ENCODE measurements at regions not wholly inside any gene's neighbourhood (a gene's known extent, or its start where the extent isn't known, plus 50 kb on each side); places are given as distances from the start of the nearest gene placed in this dataset.

GRCh38 chr3:17979911-17980310 lies 237.5 kb upstream of the TBC1D5 start:
- intact Hi-C loops (cut with DNase I, micrococcal nuclease): no loop called here
- DNase-seq (no peak), ATAC-seq (no peak)

GRCh38 chr3:17979252-17979651 lies 236.8 kb upstream of the TBC1D5 start:
- peak; percentile 41 for ATAC-seq
- DNase-seq: peak in 1 of 2 donors; percentile 8
- intact Hi-C loops (cut with DNase I, micrococcal nuclease): no loop called here

- intact Hi-C loops (cut with DNase I, micrococcal nuclease): no loop called here
- ATAC-seq (peak; percentile 42), DNase-seq (no peak)
These were observed 231.9 kb upstream of the TBC1D5 start for GRCh38 chr3:17974206-17974841.

- no peak for DNase-seq
- intact Hi-C loops (cut with DNase I, micrococcal nuclease): no loop called here
- ATAC-seq: no peak
These were observed 230.8 kb upstream of the TBC1D5 start for GRCh38 chr3:17972959-17973906.

- intact Hi-C loops (cut with DNase I, micrococcal nuclease): no loop called here
- no peak for DNase-seq
These were observed 230.0 kb upstream of the TBC1D5 start for GRCh38 chr3:17972476-17972875.

GRCh38 chr3:17972030-17972429 lies 229.6 kb upstream of the TBC1D5 start:
- intact Hi-C loops (cut with DNase I, micrococcal nuclease): no loop called here
- no peak for ATAC-seq
- no peak for DNase-seq

More at GRCh38 chr3:17972476-17972875, 230.0 kb upstream of the TBC1D5 start:
- ATAC-seq: no peak

GRCh38 chr3:17969985-17970568 lies 227.6 kb upstream of the TBC1D5 start:
- DNase-seq (no peak), ATAC-seq (no peak)
- intact Hi-C loops (cut with DNase I, micrococcal nuclease): no loop called here

GRCh38 chr3:17969244-17969643 lies 226.8 kb upstream of the TBC1D5 start:
- ATAC-seq (no peak), DNase-seq (no peak)
- intact Hi-C loops (cut with DNase I, micrococcal nuclease): no loop called here

- ATAC-seq (no peak), DNase-seq (no peak)
- intact Hi-C loops (cut with DNase I, micrococcal nuclease): no loop called here
These were observed 225.6 kb upstream of the TBC1D5 start for GRCh38 chr3:17967953-17968607.

- ATAC-seq: no peak
- intact Hi-C loops (cut with DNase I, micrococcal nuclease): no loop called here
These were observed 224.7 kb upstream of the TBC1D5 start for GRCh38 chr3:17967111-17967510.

GRCh38 chr3:17965331-17965730 lies 222.9 kb upstream of the TBC1D5 start:
- ATAC-seq: no peak
- DNase-seq: no peak
- intact Hi-C loops (cut with DNase I, micrococcal nuclease): no loop called here

More at GRCh38 chr3:17967111-17967510, 224.7 kb upstream of the TBC1D5 start:
- DNase-seq: no peak

GRCh38 chr3:17964108-17964507 lies 221.7 kb upstream of the TBC1D5 start:
- intact Hi-C loops (cut with DNase I, micrococcal nuclease): no loop called here
- no peak for ATAC-seq
- DNase-seq: no peak

GRCh38 chr3:17955411-17955810 lies 213.0 kb upstream of the TBC1D5 start:
- ATAC-seq: no peak
- intact Hi-C loops (cut with DNase I, micrococcal nuclease): no loop called here
- DNase-seq: no peak

- ATAC-seq: no peak
- DNase-seq: no peak
- intact Hi-C loops (cut with DNase I, micrococcal nuclease): no loop called here
These were observed 212.4 kb upstream of the TBC1D5 start for GRCh38 chr3:17954801-17955200.

GRCh38 chr3:17951241-17951640 lies 208.8 kb upstream of the TBC1D5 start:
- intact Hi-C loops (cut with DNase I, micrococcal nuclease): no loop called here
- DNase-seq: no peak
- peak; percentile 45 for ATAC-seq

GRCh38 chr3:17949101-17949500 lies 206.7 kb upstream of the TBC1D5 start:
- ATAC-seq: no peak
- no peak for DNase-seq
- intact Hi-C loops (cut with DNase I, micrococcal nuclease): no loop called here

- intact Hi-C loops (cut with DNase I, micrococcal nuclease): no loop called here
- ATAC-seq: no peak
- no peak for DNase-seq
These were observed 205.4 kb upstream of the TBC1D5 start for GRCh38 chr3:17947833-17948232.

- no peak for DNase-seq
- intact Hi-C loops (cut with DNase I, micrococcal nuclease): no loop called here
- ATAC-seq: no peak
These were observed 204.2 kb upstream of the TBC1D5 start for GRCh38 chr3:17946619-17947018.

GRCh38 chr3:17945799-17946399 lies 203.5 kb upstream of the TBC1D5 start:
- no peak for DNase-seq
- no peak for ATAC-seq
- intact Hi-C loops (cut with DNase I, micrococcal nuclease): no loop called here
